Left forelimb (tissue), 1 donor: ENCODE measurements at regions not wholly inside any gene's neighbourhood (a gene's known extent, or its start where the extent isn't known, plus 50 kb on each side); places are given as distances from the start of the nearest gene placed in this dataset.

Experiments used
- DNase-seq: peaks from one replicate; pipeline ENCODE4 v3.0.0-alpha.2; 2018; ENCODE audit warnings: low spot score

- DNase-seq: no peak
Measured at GRCh38 chr13:105787632-105788031, 747.8 kb downstream of the EFNB2 start.

GRCh38 chr13:105785436-105785835 lies 750.0 kb downstream of the EFNB2 start:
- DNase-seq: no peak

GRCh38 chr13:105783261-105783660 lies 752.2 kb downstream of the EFNB2 start:
- DNase-seq: no peak

GRCh38 chr13:105778196-105778595 lies 757.3 kb downstream of the EFNB2 start:
- DNase-seq: no peak

GRCh38 chr13:105774739-105775460 lies 760.6 kb downstream of the EFNB2 start:
- no peak for DNase-seq

- DNase-seq: no peak
Measured at GRCh38 chr13:105773863-105774538, 761.5 kb downstream of the EFNB2 start.

GRCh38 chr13:105773241-105773640 lies 762.2 kb downstream of the EFNB2 start:
- DNase-seq: no peak

- DNase-seq: no peak
Measured at GRCh38 chr13:105764486-105764885, 771.0 kb downstream of the EFNB2 start.

GRCh38 chr13:105763851-105764250 lies 771.6 kb downstream of the EFNB2 start:
- no peak for DNase-seq

- no peak for DNase-seq
Measured at GRCh38 chr13:105762096-105762495, 773.4 kb downstream of the EFNB2 start.

GRCh38 chr13:105758918-105759860 lies 776.3 kb downstream of the EFNB2 start:
- DNase-seq: no peak

GRCh38 chr13:105740739-105741138 lies 794.7 kb downstream of the EFNB2 start:
- DNase-seq: no peak

- no peak for DNase-seq
Measured at GRCh38 chr13:105737688-105738087, 797.8 kb downstream of the EFNB2 start.

GRCh38 chr13:105735281-105735680 lies 800.2 kb downstream of the EFNB2 start:
- DNase-seq: no peak

GRCh38 chr13:105732806-105733529 lies 802.5 kb downstream of the EFNB2 start:
- DNase-seq: no peak

GRCh38 chr13:105725887-105726286 lies 809.6 kb downstream of the EFNB2 start:
- DNase-seq: no peak

- no peak for DNase-seq
Measured at GRCh38 chr13:105721016-105721415, 814.4 kb downstream of the EFNB2 start.

- DNase-seq: no peak
Measured at GRCh38 chr13:105719859-105720258, 815.6 kb downstream of the EFNB2 start.

GRCh38 chr13:105709181-105709580 lies 826.3 kb downstream of the EFNB2 start:
- DNase-seq: no peak

GRCh38 chr13:105703843-105704242 lies 831.6 kb downstream of the EFNB2 start:
- DNase-seq: no peak

GRCh38 chr13:105702441-105702840 lies 833.0 kb downstream of the EFNB2 start:
- no peak for DNase-seq

GRCh38 chr13:105692769-105693168 lies 842.7 kb downstream of the EFNB2 start:
- no peak for DNase-seq
